ENCODE measurements at regions not wholly inside any gene's neighbourhood (a gene's known extent, or its start where the extent isn't known, plus 50 kb on each side); places are given as distances from the start of the nearest gene placed in this dataset.

DNA sequence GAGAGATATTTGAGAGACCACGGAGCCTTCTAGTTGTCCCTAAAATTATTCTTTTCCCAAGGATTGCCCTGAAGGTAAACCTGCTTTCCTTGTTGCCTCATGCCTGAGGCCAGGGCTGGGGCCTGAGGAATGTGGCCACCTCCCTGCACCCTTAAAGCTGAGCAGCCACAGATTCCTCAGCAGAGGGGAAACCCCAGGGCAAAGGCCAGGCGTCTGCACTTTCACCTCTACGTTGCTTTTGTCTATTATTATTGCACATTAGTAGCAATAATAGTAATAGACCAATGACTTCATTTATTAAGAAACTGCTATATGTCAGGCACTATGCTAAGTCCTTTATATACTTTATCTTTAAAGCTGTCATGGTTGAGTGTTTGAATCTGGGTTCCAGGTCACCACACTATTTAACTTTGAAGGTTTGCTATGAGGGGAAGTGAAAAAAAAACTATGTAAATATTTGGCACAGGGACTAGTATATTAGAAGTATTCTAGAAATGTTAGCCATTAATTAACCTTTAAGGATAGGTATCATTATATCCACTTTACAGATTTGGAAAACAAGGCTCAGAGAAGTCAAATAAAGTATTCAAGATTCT lies 104.2 kb downstream of the LRRC30 start:
- no peaks in the 10 kb centered on the region for H3K27me3 Mint-ChIP-seq
- Histone ChIP-seq H3K79me2 (ENCODE audit: control insufficient read depth, insufficient read depth, low read length) (no peaks in the 10 kb centered on the region), H2AFZ (ENCODE audit: insufficient read depth, low read depth, low read length, poor library complexity, severe bottlenecking) (no peak overlapping the region), H3K9ac (ENCODE audit: low read length) (no peak overlapping the region), H3K27ac (ENCODE audit: low read length in 2 of 2) (no peak overlapping the region), H3K4me2 (replicated peaks; ENCODE audit: low read depth, low read length, poor library complexity, severe bottlenecking) (no peak overlapping the region), H3K4me1 (ENCODE audit: control insufficient read depth in 2 of 2, insufficient read depth in 2 of 2, low read length in 2 of 2) (no peaks in the 10 kb centered on the region), H3K4me3 (ENCODE audit: control extremely low read depth in 1 of 5, extremely low read depth in 1 of 5, insufficient read depth in 1 of 5, low read depth in 2 of 5, low read length in 4 of 5) (no peak overlapping the region), H3K36me3 (replicated peaks in 1 of 2; ENCODE audit: control extremely low read depth in 1 of 2, control insufficient read depth in 1 of 2, extremely low read depth in 1 of 2, insufficient read depth in 2 of 2, low read length in 1 of 2) (no peaks in the 10 kb centered on the region), H3K9me3 (ENCODE audit: control extremely low read depth in 1 of 3, control insufficient read depth in 2 of 3, insufficient read depth in 1 of 3, low read length in 2 of 3) (peaks cover 0 to 8% (median 0%) of the 10 kb centered on the region in 3 donors), H4K20me1 (ENCODE audit: control insufficient read depth, insufficient read depth, low read length, poor library complexity, severe bottlenecking) (no peaks in the 10 kb centered on the region), H3K27me3 (replicated peaks in 1 of 4; ENCODE audit: control extremely low read depth in 1 of 4, control insufficient read depth in 3 of 4, insufficient read depth in 4 of 4, low read length in 3 of 4) (no peaks in the 10 kb centered on the region)
- intact Hi-C loops (cut with micrococcal nuclease): no loop called here
- H3K4me1 Mint-ChIP-seq: no peaks in the 10 kb centered on the region
- ATAC-seq (ENCODE audit: low read depth) (no peak), DNase-seq (no peak)
- POLR2A ChIA-PET: no interaction called here
- TF ChIP-seq, protein P1, sequence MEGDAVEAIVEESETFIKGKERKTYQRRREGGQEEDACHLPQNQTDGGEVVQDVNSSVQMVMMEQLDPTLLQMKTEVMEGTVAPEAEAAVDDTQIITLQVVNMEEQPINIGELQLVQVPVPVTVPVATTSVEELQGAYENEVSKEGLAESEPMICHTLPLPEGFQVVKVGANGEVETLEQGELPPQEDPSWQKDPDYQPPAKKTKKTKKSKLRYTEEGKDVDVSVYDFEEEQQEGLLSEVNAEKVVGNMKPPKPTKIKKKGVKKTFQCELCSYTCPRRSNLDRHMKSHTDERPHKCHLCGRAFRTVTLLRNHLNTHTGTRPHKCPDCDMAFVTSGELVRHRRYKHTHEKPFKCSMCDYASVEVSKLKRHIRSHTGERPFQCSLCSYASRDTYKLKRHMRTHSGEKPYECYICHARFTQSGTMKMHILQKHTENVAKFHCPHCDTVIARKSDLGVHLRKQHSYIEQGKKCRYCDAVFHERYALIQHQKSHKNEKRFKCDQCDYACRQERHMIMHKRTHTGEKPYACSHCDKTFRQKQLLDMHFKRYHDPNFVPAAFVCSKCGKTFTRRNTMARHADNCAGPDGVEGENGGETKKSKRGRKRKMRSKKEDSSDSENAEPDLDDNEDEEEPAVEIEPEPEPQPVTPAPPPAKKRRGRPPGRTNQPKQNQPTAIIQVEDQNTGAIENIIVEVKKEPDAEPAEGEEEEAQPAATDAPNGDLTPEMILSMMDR (IDR thresholded peaks at IDR 0.05): no peak
- TF ChIP-seq EZH2 (IDR thresholded peaks at IDR 0.05; ENCODE audit: borderline replicate concordance, insufficient read depth, low read depth, low read length, poor library complexity, severe bottlenecking): no peak
- WGBS (ENCODE audit: insufficient coverage): 33% methylated on average over 1 of the region's 3 CpGs
- CTCF ChIA-PET: no interaction called here
- H3K9me3 Mint-ChIP-seq (ENCODE audit: insufficient read depth): no peaks in the 10 kb centered on the region
- no peak overlapping the region for H3K4me3 Mint-ChIP-seq
- no peak overlapping the region for H3K27ac Mint-ChIP-seq

DNA sequence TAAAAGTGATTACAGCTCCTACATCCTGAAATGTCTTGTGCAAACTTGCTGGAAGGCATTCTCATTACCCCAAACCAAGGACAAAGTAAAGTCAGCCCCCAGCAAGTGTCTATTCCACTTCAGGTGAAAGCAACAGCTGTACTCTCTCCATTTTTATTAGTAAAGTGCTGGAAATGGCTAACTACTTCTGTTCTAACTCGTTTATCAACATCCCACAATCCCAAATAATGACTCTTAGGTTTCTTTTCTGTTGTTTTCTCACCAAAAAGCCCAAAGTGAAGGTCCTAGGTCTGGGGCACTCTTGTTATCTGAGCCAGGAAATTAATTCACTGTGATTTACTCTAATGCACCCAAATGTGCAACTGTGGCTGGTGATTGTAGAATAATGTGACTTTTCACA lies 105.7 kb downstream of the LRRC30 start:
- H3K27ac Mint-ChIP-seq: no peak overlapping the region
- no peaks in the 10 kb centered on the region for H3K9me3 Mint-ChIP-seq (ENCODE audit: insufficient read depth)
- Histone ChIP-seq H3K9ac (ENCODE audit: low read length) (no peak overlapping the region), H3K4me2 (replicated peaks; ENCODE audit: low read depth, low read length, poor library complexity, severe bottlenecking) (no peak overlapping the region), H3K4me3 (ENCODE audit: control extremely low read depth in 1 of 5, extremely low read depth in 1 of 5, insufficient read depth in 1 of 5, low read depth in 2 of 5, low read length in 4 of 5) (no peak overlapping the region), H3K9me3 (ENCODE audit: control extremely low read depth in 1 of 3, control insufficient read depth in 2 of 3, insufficient read depth in 1 of 3, low read length in 2 of 3) (peaks cover 0 to 8% (median 0%) of the 10 kb centered on the region in 3 donors), H3K27ac (ENCODE audit: low read length in 2 of 2) (no peak overlapping the region), H2AFZ (ENCODE audit: insufficient read depth, low read depth, low read length, poor library complexity, severe bottlenecking) (no peak overlapping the region), H3K4me1 (ENCODE audit: control insufficient read depth in 2 of 2, insufficient read depth in 2 of 2, low read length in 2 of 2) (no peaks in the 10 kb centered on the region), H4K20me1 (ENCODE audit: control insufficient read depth, insufficient read depth, low read length, poor library complexity, severe bottlenecking) (no peaks in the 10 kb centered on the region), H3K36me3 (replicated peaks in 1 of 2; ENCODE audit: control extremely low read depth in 1 of 2, control insufficient read depth in 1 of 2, extremely low read depth in 1 of 2, insufficient read depth in 2 of 2, low read length in 1 of 2) (no peaks in the 10 kb centered on the region), H3K79me2 (ENCODE audit: control insufficient read depth, insufficient read depth, low read length) (no peaks in the 10 kb centered on the region), H3K27me3 (replicated peaks in 1 of 4; ENCODE audit: control extremely low read depth in 1 of 4, control insufficient read depth in 3 of 4, insufficient read depth in 4 of 4, low read length in 3 of 4) (no peaks in the 10 kb centered on the region)
- no peak for TF ChIP-seq EZH2 (IDR thresholded peaks at IDR 0.05; ENCODE audit: borderline replicate concordance, insufficient read depth, low read depth, low read length, poor library complexity, severe bottlenecking)
- TF ChIP-seq, protein P1 (IDR thresholded peaks at IDR 0.05): no peak
- WGBS (ENCODE audit: insufficient coverage): no CpG with 5 or more reads among the region's 1 CpG
- H3K4me1 Mint-ChIP-seq: no peaks in the 10 kb centered on the region
- POLR2A ChIA-PET: no interaction called here
- no peaks in the 10 kb centered on the region for H3K27me3 Mint-ChIP-seq
- no peak for DNase-seq
- CTCF ChIA-PET: no interaction called here
- no peak overlapping the region for H3K4me3 Mint-ChIP-seq
- intact Hi-C loops (cut with micrococcal nuclease): no loop called here
- no peak for ATAC-seq (ENCODE audit: low read depth)
